ENCODE measurements at regions not wholly inside any gene's neighbourhood (a gene's known extent, or its start where the extent isn't known, plus 50 kb on each side); places are given as distances from the start of the nearest gene placed in this dataset.

DNA sequence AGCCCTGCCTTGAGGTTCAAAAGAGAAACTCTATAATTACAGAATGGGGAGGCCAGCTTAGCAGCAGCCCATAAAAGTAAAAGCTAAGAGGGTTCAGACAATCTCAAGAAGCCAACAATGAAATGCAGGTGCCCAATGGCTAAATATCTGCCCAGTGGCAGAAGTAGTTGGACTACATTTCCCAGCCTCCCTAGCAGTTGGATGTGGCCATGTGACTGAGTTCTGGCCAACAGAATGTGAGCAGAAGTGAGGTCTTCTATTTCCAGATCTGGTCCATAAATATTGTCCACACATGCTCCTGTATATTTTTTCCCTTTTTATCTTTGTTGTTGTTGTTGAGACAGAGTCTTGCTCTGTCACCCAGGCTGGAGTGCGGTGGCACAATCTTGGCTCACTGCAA, 127.9 kb upstream of the NHS start:
- no peak for TF ChIP-seq CTCF (IDR thresholded peaks at IDR 0.05; ENCODE audit: low read depth, low read length)
- TF ChIP-seq EZH2phosphoT487 (IDR thresholded peaks at IDR 0.05; ENCODE audit: low read depth): no peak

All from OCI-LY3 (cell line).